ENCODE measurements at regions not wholly inside any gene's neighbourhood (a gene's known extent, or its start where the extent isn't known, plus 50 kb on each side); places are given as distances from the start of the nearest gene placed in this dataset.

DNA sequence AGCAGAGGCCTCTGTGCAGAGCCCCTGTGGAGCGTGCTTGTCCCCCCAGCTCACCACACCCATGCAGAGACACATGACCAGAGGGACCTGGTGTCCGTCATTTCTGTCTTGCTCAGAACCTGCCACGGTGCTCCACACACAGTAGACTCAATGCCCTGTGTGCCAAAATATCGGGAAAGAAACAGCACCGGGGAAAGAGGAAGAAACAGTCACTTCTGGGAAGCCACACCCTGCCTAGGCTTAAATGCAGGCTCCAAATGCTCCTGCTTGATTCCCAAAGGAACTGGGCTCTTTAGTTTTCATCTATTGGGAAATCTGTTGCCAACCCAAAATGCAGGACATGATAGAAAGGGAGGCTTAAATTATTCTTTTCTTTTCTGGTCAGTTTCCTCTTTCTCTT, 503.9 kb downstream of the CD83 start:
- no peaks in the 10 kb centered on the region for H3K36me3 ChIP-seq
- intact Hi-C loops (cut with DNase I), result no loop called here
- H3K27me3 ChIP-seq, result no peaks in the 10 kb centered on the region
- no peak overlapping the region for H3K4me3 ChIP-seq
- H3K9me3 ChIP-seq, result no peaks in the 10 kb centered on the region
- DNase-seq, result no peak
- 56 to 63% (median 56%) methylated on average over 5 of the region's 5 CpGs for WGBS, 3 donors
- no peak for TF ChIP-seq EP300 (IDR thresholded peaks at IDR 0.05)
- H3K27ac ChIP-seq, result no peak overlapping the region
- peaks cover 20% of the 10 kb centered on the region for H3K4me1 ChIP-seq (ENCODE audit: insufficient read depth)

- Histone ChIP-seq H3K27me3 (no peaks in the 10 kb centered on the region), H3K27ac (peak overlapping the region in 1 of 2 donors; percentile 11), H3K9me3 (no peaks in the 10 kb centered on the region), H3K4me3 (no peak overlapping the region), H3K36me3 (no peaks in the 10 kb centered on the region), H3K4me1 (ENCODE audit: insufficient read depth) (peaks cover 20% of the 10 kb centered on the region)
- intact Hi-C loops (cut with DNase I), result no loop called here
- 45 to 60% (median 57%) methylated on average over 11 of the region's 11 CpGs for WGBS, 3 donors
- no peak for DNase-seq
- TF ChIP-seq CTCF (IDR thresholded peaks at IDR 0.05), result no peak
- TF ChIP-seq EP300 (IDR thresholded peaks at IDR 0.05), result no peak
- no peak for TF ChIP-seq POLR2A (IDR thresholded peaks at IDR 0.05)
Measured at GRCh38 chr6:14622085-14622484, 504.5 kb downstream of the CD83 start.

GRCh38 chr6:14622909-14623505, 505.4 kb downstream of the CD83 start:
- DNase-seq, result no peak
- WGBS, 3 donors, result 11 to 30% (median 17%) methylated on average over 6 of the region's 6 CpGs
- intact Hi-C loops (cut with DNase I), result no loop called here
- no peaks in the 10 kb centered on the region for H3K9me3 ChIP-seq
- TF ChIP-seq CTCF (IDR thresholded peaks at IDR 0.05), result no peak
- TF ChIP-seq POLR2A (IDR thresholded peaks at IDR 0.05), result no peak
- TF ChIP-seq EP300 (IDR thresholded peaks at IDR 0.05), result no peak
- no peaks in the 10 kb centered on the region for H3K36me3 ChIP-seq
- no peak overlapping the region for H3K4me3 ChIP-seq
- H3K27ac ChIP-seq, result peak overlapping the region in 1 of 2 donors; percentile 11
- no peaks in the 10 kb centered on the region for H3K27me3 ChIP-seq
- H3K4me1 ChIP-seq (ENCODE audit: insufficient read depth), result peaks cover 20% of the 10 kb centered on the region

DNA sequence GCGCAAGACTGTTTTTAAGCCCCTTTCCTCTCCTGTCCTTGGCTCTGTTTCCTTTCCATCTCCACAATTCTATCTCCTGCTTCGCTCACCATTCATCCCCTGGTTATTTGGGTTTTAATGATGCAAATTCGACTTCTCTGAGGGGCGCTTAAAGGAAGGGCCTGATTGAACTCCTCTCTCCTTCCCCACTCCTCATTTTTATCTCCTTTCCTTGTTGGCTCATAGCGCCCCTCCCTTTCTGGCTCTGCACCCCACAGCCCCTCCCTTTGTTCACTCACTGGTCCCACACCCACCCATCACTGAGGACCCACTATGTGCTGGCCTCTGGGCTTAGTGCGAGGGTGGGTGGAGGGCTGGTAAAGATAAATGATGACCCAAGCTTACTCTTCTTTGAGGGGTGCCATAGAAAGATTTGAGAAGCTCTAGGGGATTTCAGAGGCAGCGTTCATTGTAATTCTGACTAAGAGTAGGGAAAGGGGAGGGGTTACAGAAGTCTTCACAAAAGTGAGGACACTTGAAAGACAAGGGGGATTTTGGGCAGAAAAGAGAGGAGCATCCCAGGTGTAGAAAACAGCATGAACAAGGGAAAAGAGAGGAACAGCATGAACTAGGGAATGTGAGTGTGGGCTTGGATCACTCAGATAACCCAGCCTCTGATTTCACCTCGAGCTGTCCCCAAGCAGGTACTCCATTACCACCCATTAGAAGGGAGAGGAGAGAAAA, 507.8 kb downstream of the CD83 start:
- no peaks in the 10 kb centered on the region for H3K27me3 ChIP-seq
- 81 to 88% (median 87%) methylated on average over 8 of the region's 8 CpGs for WGBS, 3 donors
- TF ChIP-seq CTCF (IDR thresholded peaks at IDR 0.05) (no peak), POLR2A (IDR thresholded peaks at IDR 0.05) (no peak), EP300 (IDR thresholded peaks at IDR 0.05) (no peak)
- intact Hi-C loops (cut with DNase I), result no loop called here
- peaks cover 14% of the 10 kb centered on the region for H3K4me1 ChIP-seq (ENCODE audit: insufficient read depth)
- no peak for DNase-seq
- H3K9me3 ChIP-seq, result no peaks in the 10 kb centered on the region
- no peaks in the 10 kb centered on the region for H3K36me3 ChIP-seq
- H3K4me3 ChIP-seq, result no peak overlapping the region
- H3K27ac ChIP-seq, result no peak overlapping the region

GRCh38 chr6:14626556-14626955, 509.0 kb downstream of the CD83 start:
- 88 to 90% (median 88%) methylated on average over 6 of the region's 6 CpGs for WGBS, 3 donors
- H3K36me3 ChIP-seq, result no peaks in the 10 kb centered on the region
- H3K4me3 ChIP-seq, result no peak overlapping the region
- H3K27ac ChIP-seq, result no peak overlapping the region
- intact Hi-C loops (cut with DNase I), result no loop called here
- no peak for DNase-seq
- no peaks in the 10 kb centered on the region for H3K27me3 ChIP-seq
- H3K9me3 ChIP-seq, result no peaks in the 10 kb centered on the region
- no peak for TF ChIP-seq EP300 (IDR thresholded peaks at IDR 0.05)
- TF ChIP-seq CTCF (IDR thresholded peaks at IDR 0.05), result no peak
- TF ChIP-seq POLR2A (IDR thresholded peaks at IDR 0.05), result no peak
- H3K4me1 ChIP-seq (ENCODE audit: insufficient read depth), result peaks cover 6% of the 10 kb centered on the region
